ENCODE measurements at regions not wholly inside any gene's neighbourhood (a gene's known extent, or its start where the extent isn't known, plus 50 kb on each side); places are given as distances from the start of the nearest gene placed in this dataset.

DNA sequence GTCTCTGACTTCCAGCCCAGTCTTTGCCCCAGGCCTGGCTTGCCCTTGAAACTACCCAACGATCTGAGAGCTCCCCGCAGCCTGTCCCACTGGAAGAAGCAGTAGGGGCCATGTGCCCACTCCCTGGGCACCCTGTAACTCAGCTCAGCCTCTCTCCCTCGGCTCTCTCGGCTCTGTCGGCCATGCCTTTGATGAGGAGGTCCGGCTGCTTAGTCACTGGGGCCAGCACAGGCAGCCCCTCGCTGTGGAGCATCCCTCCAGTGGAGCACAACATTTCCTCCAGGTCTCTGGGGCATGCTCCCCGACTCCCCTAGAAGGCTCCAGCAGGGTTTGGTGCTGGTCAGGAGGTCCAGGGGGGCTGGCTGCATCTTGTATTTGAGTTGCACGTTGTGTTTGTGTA is 83.3 kb upstream of the DISP3 start:
- Histone ChIP-seq H3K9me2 (ENCODE audit: low read depth, low read length) (no peaks in the 10 kb centered on the region), H3K27ac (ENCODE audit: low read depth, low read length, poor library complexity, severe bottlenecking) (no peak overlapping the region), H3K4me3 (ENCODE audit: low read depth, low read length, poor library complexity, severe bottlenecking) (no peak overlapping the region), H4K20me1 (ENCODE audit: insufficient read depth, low read length) (no peaks in the 10 kb centered on the region), H3F3A (ENCODE audit: insufficient read depth, low read length) (no peaks in the 10 kb centered on the region), H3K9me3 (ENCODE audit: low read length) (no peaks in the 10 kb centered on the region), H3K4me2 (ENCODE audit: low read length) (no peak overlapping the region), H3K9ac (ENCODE audit: low read length) (no peak overlapping the region), H3K27me3 (ENCODE audit: insufficient read depth, low read length) (no peaks in the 10 kb centered on the region), H3K36me3 (ENCODE audit: insufficient read depth, low read length) (no peaks in the 10 kb centered on the region), H3K79me2 (ENCODE audit: insufficient read depth, low read length) (no peaks in the 10 kb centered on the region), H2AFZ (ENCODE audit: low read length) (no peak overlapping the region), H3K4me1 (ENCODE audit: insufficient read depth, low read length, severe bottlenecking) (no peaks in the 10 kb centered on the region)
- TF ChIP-seq, protein P1, sequence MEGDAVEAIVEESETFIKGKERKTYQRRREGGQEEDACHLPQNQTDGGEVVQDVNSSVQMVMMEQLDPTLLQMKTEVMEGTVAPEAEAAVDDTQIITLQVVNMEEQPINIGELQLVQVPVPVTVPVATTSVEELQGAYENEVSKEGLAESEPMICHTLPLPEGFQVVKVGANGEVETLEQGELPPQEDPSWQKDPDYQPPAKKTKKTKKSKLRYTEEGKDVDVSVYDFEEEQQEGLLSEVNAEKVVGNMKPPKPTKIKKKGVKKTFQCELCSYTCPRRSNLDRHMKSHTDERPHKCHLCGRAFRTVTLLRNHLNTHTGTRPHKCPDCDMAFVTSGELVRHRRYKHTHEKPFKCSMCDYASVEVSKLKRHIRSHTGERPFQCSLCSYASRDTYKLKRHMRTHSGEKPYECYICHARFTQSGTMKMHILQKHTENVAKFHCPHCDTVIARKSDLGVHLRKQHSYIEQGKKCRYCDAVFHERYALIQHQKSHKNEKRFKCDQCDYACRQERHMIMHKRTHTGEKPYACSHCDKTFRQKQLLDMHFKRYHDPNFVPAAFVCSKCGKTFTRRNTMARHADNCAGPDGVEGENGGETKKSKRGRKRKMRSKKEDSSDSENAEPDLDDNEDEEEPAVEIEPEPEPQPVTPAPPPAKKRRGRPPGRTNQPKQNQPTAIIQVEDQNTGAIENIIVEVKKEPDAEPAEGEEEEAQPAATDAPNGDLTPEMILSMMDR (IDR thresholded peaks at IDR 0.05; ENCODE audit: low read length): no peak
- TF ChIP-seq EZH2 (IDR thresholded peaks at IDR 0.05; ENCODE audit: borderline replicate concordance, low read length): no peak

DNA sequence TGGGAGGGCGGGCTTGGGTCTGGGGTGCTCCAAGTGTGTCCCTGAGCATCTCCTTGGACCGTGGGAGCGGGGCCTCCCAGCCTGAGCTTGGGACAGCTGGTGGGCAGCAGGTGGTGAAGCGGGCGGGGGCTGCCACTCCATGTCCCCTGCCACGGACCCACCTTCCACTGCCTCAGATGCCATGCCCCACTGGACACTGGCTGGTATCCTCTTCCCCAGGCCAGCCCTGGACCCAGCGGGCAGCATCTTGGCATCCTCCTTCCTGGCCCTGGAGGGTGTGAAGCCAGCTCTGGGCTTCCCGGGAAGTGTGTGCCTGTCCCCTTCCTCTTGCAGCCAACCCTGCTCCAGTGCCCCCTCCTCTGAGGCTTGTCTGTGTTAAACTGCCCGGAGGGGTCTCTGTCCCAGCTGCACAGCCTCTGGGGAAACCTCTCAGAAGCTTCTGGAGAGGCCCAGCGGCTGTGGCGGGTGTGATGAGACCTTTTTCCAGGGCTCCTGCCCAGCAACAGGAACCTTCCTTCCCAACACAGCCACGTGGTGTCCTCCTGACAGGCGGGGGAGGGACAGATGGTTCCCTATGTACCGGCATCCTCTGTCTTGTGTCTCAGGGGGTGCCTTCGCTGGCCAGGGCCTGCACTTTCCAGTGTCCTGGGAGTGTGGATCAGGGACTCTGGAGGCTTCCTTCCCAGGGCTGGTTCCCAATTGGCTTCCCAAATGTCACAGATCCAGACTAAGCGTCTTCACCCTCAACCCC is 81.6 kb upstream of the DISP3 start:
- Histone ChIP-seq H3K36me3 (ENCODE audit: insufficient read depth, low read length) (no peaks in the 10 kb centered on the region), H3K9ac (ENCODE audit: low read length) (no peak overlapping the region), H3K4me3 (ENCODE audit: low read depth, low read length, poor library complexity, severe bottlenecking) (no peak overlapping the region), H3F3A (ENCODE audit: insufficient read depth, low read length) (no peaks in the 10 kb centered on the region), H3K4me1 (ENCODE audit: insufficient read depth, low read length, severe bottlenecking) (no peaks in the 10 kb centered on the region), H3K9me3 (ENCODE audit: low read length) (no peaks in the 10 kb centered on the region), H3K27me3 (ENCODE audit: insufficient read depth, low read length) (no peaks in the 10 kb centered on the region), H3K4me2 (ENCODE audit: low read length) (no peak overlapping the region), H2AFZ (ENCODE audit: low read length) (no peak overlapping the region), H3K79me2 (ENCODE audit: insufficient read depth, low read length) (no peaks in the 10 kb centered on the region), H3K9me2 (ENCODE audit: low read depth, low read length) (no peaks in the 10 kb centered on the region), H3K27ac (ENCODE audit: low read depth, low read length, poor library complexity, severe bottlenecking) (no peak overlapping the region), H4K20me1 (ENCODE audit: insufficient read depth, low read length) (no peaks in the 10 kb centered on the region)
- no peak for TF ChIP-seq EZH2 (IDR thresholded peaks at IDR 0.05; ENCODE audit: borderline replicate concordance, low read length)
- TF ChIP-seq, protein P1 (IDR thresholded peaks at IDR 0.05; ENCODE audit: low read length): no peak

DNA sequence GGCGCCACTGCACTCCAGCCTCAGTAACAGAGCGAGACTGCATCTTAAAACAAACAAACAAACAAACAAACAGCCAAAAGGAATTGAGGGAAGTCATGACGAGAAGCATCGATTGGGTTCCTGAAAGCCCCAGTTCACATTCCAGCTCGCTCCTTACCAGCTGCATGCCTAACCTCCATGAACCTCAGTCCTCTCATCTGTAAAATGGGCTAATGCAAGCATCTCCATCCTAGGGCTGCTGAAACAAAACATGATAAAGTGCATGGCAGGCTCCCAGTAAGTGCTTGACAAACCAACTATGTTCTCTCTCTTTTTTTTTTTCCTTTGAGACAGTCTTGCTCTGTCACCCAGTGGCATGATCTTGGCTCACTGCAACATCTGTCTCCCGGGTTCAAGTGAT is 79.7 kb upstream of the DISP3 start:
- Histone ChIP-seq H3K4me2 (ENCODE audit: low read length) (no peak overlapping the region), H2AFZ (ENCODE audit: low read length) (no peak overlapping the region), H3K36me3 (ENCODE audit: insufficient read depth, low read length) (no peaks in the 10 kb centered on the region), H3K9me3 (ENCODE audit: low read length) (no peaks in the 10 kb centered on the region), H3K27me3 (ENCODE audit: insufficient read depth, low read length) (no peaks in the 10 kb centered on the region), H4K20me1 (ENCODE audit: insufficient read depth, low read length) (no peaks in the 10 kb centered on the region), H3K27ac (ENCODE audit: low read depth, low read length, poor library complexity, severe bottlenecking) (no peak overlapping the region), H3K9me2 (ENCODE audit: low read depth, low read length) (no peaks in the 10 kb centered on the region), H3K4me3 (ENCODE audit: low read depth, low read length, poor library complexity, severe bottlenecking) (no peak overlapping the region), H3F3A (ENCODE audit: insufficient read depth, low read length) (no peaks in the 10 kb centered on the region), H3K4me1 (ENCODE audit: insufficient read depth, low read length, severe bottlenecking) (no peaks in the 10 kb centered on the region), H3K79me2 (ENCODE audit: insufficient read depth, low read length) (no peaks in the 10 kb centered on the region), H3K9ac (ENCODE audit: low read length) (no peak overlapping the region)
- no peak for TF ChIP-seq EZH2 (IDR thresholded peaks at IDR 0.05; ENCODE audit: borderline replicate concordance, low read length)
- TF ChIP-seq, protein P1 (IDR thresholded peaks at IDR 0.05; ENCODE audit: low read length): no peak

All from OCI-LY1 (cell line).